Activated CD8-positive, alpha-beta T cell treated with anti-CD3 and anti-CD28 coated beads for 36 hours (primary cell): ENCODE measurements at regions not wholly inside any gene's neighbourhood (a gene's known extent, or its start where the extent isn't known, plus 50 kb on each side); places are given as distances from the start of the nearest gene placed in this dataset.

ENCODE experiments used
- ATAC-seq: fragments of 200-7000 bp; cut with Tn5 transposase; one replicate; pipeline ENCODE4 v1.10.0; 2021; ENCODE audit warnings: mild to moderate bottlenecking, moderate library complexity
- CTCF ChIA-PET: fragments of 350-600 bp; sonication (Branson Sonifier 250); formaldehyde crosslinking; loops from one replicate; lab custom pipeline; 2021; ENCODE audit warnings: antibody characterized with exemption; lab: Charles Lee
- POLR2A ChIA-PET: fragments of 350-600 bp; sonication (Branson Sonifier 250); formaldehyde crosslinking; loops from one replicate; lab custom pipeline; 2021; ENCODE audit warnings: antibody characterized with exemption; lab: Charles Lee
- DNase-seq: peaks from one replicate; pipeline ENCODE4 v3.0.0-alpha.2; 2020
- H3K27ac Mint-ChIP-seq: one replicate; pipeline ENCODE4 v1.8.0; 2021; ENCODE audit warnings: mild to moderate bottlenecking, mixed read lengths
- H3K27me3 Mint-ChIP-seq: one replicate; pipeline ENCODE4 v1.8.0; 2021; ENCODE audit warnings: mixed read lengths
- H3K36me3 Mint-ChIP-seq: one replicate; pipeline ENCODE4 v1.8.0; 2021; ENCODE audit warnings: low read depth, mixed read lengths
- H3K4me1 Mint-ChIP-seq: one replicate; pipeline ENCODE4 v1.8.0; 2021; ENCODE audit warnings: low read depth, mixed read lengths
- H3K4me3 Mint-ChIP-seq: one replicate; pipeline ENCODE4 v1.8.0; 2021; ENCODE audit warnings: mild to moderate bottlenecking, moderate library complexity, mixed read lengths
- H3K9me3 Mint-ChIP-seq: one replicate; pipeline ENCODE4 v1.8.0; 2021; ENCODE audit warnings: mixed read lengths
- CTCF ChIP-seq: fragments of 200-600 bp; IDR thresholded peaks from one replicate; pipeline ENCODE4 v1.8.0; 2022; ENCODE audit warnings: antibody characterized with exemption, mild to moderate bottlenecking
- intact Hi-C: fragments of 100-400 bp; cut with micrococcal nuclease; formaldehyde crosslinking; loops from one replicate; pipeline ENCODE4 v1.10.0; 2022

GRCh38 chr17:34182036-34182803, 72.9 kb upstream of the CCL2 start:
- intact Hi-C loops = no loop called here
- CTCF ChIA-PET = interaction anchor here (0.7 to 0.8 kb wide), 2 partner anchors 11 to 179 kb away, joined by 3 to 4 read pairs; no protein-coding TSS in a partner anchor
- POLR2A ChIA-PET = no interaction called here

DNA sequence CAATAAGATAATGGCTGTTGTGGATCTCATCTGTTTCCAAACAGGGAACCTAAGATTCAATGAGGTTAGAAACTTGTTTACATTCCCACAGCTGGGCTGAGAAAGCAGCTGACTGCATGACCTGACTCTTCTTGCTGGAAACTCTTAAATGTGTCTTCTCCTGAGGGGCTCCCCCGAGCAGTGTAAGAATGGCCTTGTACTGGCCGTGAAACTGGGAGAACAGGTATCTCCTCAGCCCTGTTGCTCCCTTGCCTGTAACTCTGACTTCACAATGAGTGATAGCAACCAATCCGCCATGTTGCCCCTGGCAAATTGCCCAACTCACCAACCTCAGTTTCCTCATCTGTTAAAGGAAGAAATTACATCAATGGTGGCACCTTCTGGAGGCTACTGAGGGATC, 59.1 kb upstream of the CCL2 start:
- intact Hi-C loops = no loop called here
- H3K4me3 Mint-ChIP-seq = no peak overlapping the region
- no peaks in the 10 kb centered on the region for H3K9me3 Mint-ChIP-seq
- POLR2A ChIA-PET = interaction anchor here (0.9 kb wide), 1 partner anchor 22 kb away, joined by 3 read pairs; no protein-coding TSS in a partner anchor
- no peak for TF ChIP-seq CTCF
- H3K36me3 Mint-ChIP-seq = no peaks in the 10 kb centered on the region
- CTCF ChIA-PET = interaction anchor here (0.6 to 3.0 kb wide), 3 partner anchors 25 to 324 kb away, joined by 3 to 49 read pairs (median 9); partner anchors contain the start of gene CCL1
- DNase-seq (no peak), ATAC-seq (no peak)
- peaks cover 15% of the 10 kb centered on the region for H3K27me3 Mint-ChIP-seq
- H3K4me1 Mint-ChIP-seq = peaks cover 3% of the 10 kb centered on the region
- H3K27ac Mint-ChIP-seq = no peak overlapping the region

More at GRCh38 chr17:34182036-34182803, 72.9 kb upstream of the CCL2 start:
- Mint-ChIP-seq H3K4me3 (no peak overlapping the region), H3K27ac (no peak overlapping the region), H3K9me3 (no peaks in the 10 kb centered on the region), H3K27me3 (peaks cover 2% of the 10 kb centered on the region), H3K4me1 (no peaks in the 10 kb centered on the region), H3K36me3 (no peaks in the 10 kb centered on the region)
- no peak for ATAC-seq
- TF ChIP-seq CTCF = no peak
- no peak for DNase-seq

DNA sequence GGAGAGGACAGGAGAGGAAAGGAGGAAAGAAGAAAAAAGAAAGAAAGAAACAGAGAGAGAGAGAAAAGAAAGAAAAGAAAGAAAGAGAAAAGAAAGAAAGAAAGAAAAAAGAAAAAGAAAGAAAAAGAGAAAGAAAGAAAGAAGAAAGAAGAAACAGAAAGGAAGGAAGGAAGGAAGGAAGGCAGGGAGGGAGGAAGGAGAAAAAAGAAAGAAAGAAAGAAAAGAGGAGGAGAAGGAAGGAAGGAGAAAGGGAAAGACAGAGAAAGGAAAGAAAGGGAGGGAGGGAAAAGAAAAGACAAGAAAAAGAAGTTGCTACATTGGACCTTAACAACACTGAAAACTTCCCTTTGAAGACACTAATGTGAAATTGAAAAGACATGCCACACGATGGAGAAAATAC, 56.6 kb upstream of the CCL2 start:
- Mint-ChIP-seq H3K4me1 (peaks cover 14% of the 10 kb centered on the region), H3K27me3 (peaks cover 18% of the 10 kb centered on the region), H3K4me3 (no peak overlapping the region), H3K27ac (no peak overlapping the region), H3K36me3 (no peaks in the 10 kb centered on the region), H3K9me3 (peaks cover 1% of the 10 kb centered on the region)
- intact Hi-C loops = no loop called here
- ATAC-seq (no peak), DNase-seq (no peak)
- no peak for TF ChIP-seq CTCF
- ChIA-PET CTCF (interaction anchor here (1.4 to 6.4 kb wide), 2 partner anchors 161 to 185 kb away, joined by 3 to 319 read pairs; partner anchors contain the start of genes CCL1 and CCL13), POLR2A (no interaction called here)

DNA sequence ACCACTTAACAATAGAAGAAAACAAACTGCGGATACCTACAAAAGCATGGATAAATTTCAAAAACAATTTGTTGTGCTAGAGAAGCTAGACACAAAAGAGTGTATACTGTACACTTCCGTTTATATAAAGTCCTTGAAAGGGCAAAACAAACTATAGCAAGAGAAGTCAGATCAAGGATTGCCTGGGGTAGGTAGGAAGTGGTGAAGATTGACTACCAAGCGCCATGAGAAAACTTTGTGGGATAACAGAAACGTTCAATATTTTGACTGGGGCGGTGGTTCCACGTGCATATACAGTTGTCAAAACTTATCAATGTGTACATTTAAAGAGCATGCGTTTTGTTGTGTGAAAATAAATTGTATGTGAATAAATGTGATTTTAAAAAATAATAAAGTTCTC, 55.6 kb upstream of the CCL2 start:
- H3K9me3 Mint-ChIP-seq = peaks cover 1% of the 10 kb centered on the region
- ChIA-PET CTCF (interaction anchor here (1.1 to 6.4 kb wide), 3 partner anchors 29 to 184 kb away, joined by 3 to 319 read pairs (median 4); partner anchors contain the start of genes CCL1 and CCL13), POLR2A (no interaction called here)
- no peak overlapping the region for H3K4me3 Mint-ChIP-seq
- peaks cover 20% of the 10 kb centered on the region for H3K27me3 Mint-ChIP-seq
- H3K27ac Mint-ChIP-seq = no peak overlapping the region
- no peak for TF ChIP-seq CTCF
- peaks cover 14% of the 10 kb centered on the region for H3K4me1 Mint-ChIP-seq
- ATAC-seq (no peak), DNase-seq (no peak)
- H3K36me3 Mint-ChIP-seq = no peaks in the 10 kb centered on the region
- intact Hi-C loops = no loop called here
